Kidney (tissue), 13 donors: ENCODE measurements at regions not wholly inside any gene's neighbourhood (a gene's known extent, or its start where the extent isn't known, plus 50 kb on each side); places are given as distances from the start of the nearest gene placed in this dataset.

Experiments used
- DNase-seq, 5 donors: peaks; one replicate each; pipeline ENCODE4 v3.0.0-alpha.2; 2013 to 2020
- FAIRE-seq: peaks from 2 replicates; lab custom pipeline; 2012; peaks lifted over from hg19 to GRCh38; lab: Jason Lieb, UNC
- H3K27ac ChIP-seq, 2 donors: one replicate each; pipeline ENCODE4 v1.7.0; 2013; ENCODE audit warnings: low read depth in 2 of 2, low read length in 2 of 2, inconsistent platforms in 1 of 2
- H3K27me3 ChIP-seq: one replicate; pipeline ENCODE4 v1.7.1; 2013; ENCODE audit warnings: low read length, inconsistent platforms; ENCODE audit not compliant: control insufficient read depth, insufficient read depth
- H3K36me3 ChIP-seq, 3 donors: one replicate each; pipeline versions ENCODE4 v1.7.0 to v1.7.1; 2013; ENCODE audit warnings: low read length in 3 of 3, control low read depth in 1 of 3, inconsistent platforms in 1 of 3; ENCODE audit not compliant: insufficient read depth in 3 of 3, control insufficient read depth in 2 of 3
- H3K4me1 ChIP-seq, 3 donors: one replicate each; pipeline versions ENCODE4 v1.7.0 to v1.7.1; 2013; ENCODE audit warnings: low read length in 3 of 3, inconsistent platforms in 1 of 3, low read depth in 1 of 3; ENCODE audit not compliant: control insufficient read depth in 2 of 3, insufficient read depth in 2 of 3
- H3K4me3 ChIP-seq, 3 donors: one replicate each; pipeline versions ENCODE4 v1.7.0 to v1.8.1; 2013; ENCODE audit warnings: low read length in 3 of 3, control low read depth in 1 of 3, inconsistent platforms in 1 of 3
- H3K9ac ChIP-seq, 3 donors: one replicate each; pipeline versions ENCODE4 v1.7.0 to v1.7.1; 2013; ENCODE audit warnings: low read length in 3 of 3, control low read depth in 1 of 3, inconsistent platforms in 1 of 3
- H3K9me3 ChIP-seq, 3 donors: one replicate each; pipeline versions ENCODE4 v1.7.0 to v1.7.1; 2013; ENCODE audit warnings: low read length in 3 of 3, control low read depth in 1 of 3, inconsistent platforms in 1 of 3; ENCODE audit not compliant: control insufficient read depth in 2 of 3, insufficient read depth in 1 of 3
- intact Hi-C: fragments of 100-400 bp; cut with DNase I; formaldehyde crosslinking; loops from one replicate; pipeline ENCODE4 v1.11.1; 2022
- TF ChIP-seq, protein P1 (sequence below): IDR thresholded peaks from 3 replicates; pipeline ENCODE4 v1.5.1; 2012; ENCODE audit warnings: mild to moderate bottlenecking, moderate library complexity, borderline replicate concordance; ENCODE audit not compliant: insufficient read depth; ENCODE audit errors: extremely low read depth
- donor health status: control.
- donor health status: control.
- donor health status: control.
- donor health status: control.
- donor health status: control.
- donor health status: DM: yes; HTN: yes; CAD: no.
- donor health status: Normal renal cell carcinoma (clear cell type).

DNA sequence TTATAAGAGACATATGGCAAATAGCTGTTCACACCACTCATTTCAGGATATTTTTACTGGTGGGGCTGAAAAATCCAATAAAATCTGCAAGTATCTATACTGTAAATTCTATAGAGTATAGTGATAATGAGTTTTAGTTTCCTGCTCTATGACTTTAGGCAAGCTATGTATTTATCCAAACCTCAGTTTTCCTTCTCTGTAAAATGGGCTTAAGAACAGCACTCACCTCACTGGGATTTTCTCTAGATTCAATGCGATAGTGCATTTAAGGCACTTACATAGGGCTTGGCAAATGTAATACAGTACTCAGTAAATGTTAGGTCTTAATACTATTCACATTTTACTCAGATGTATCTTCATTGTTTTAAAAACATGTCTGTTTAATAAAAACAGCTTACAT, 168.7 kb downstream of the ATG4C start:
- no peak for DNase-seq
- FAIRE-seq = no peak
- TF ChIP-seq, protein P1, sequence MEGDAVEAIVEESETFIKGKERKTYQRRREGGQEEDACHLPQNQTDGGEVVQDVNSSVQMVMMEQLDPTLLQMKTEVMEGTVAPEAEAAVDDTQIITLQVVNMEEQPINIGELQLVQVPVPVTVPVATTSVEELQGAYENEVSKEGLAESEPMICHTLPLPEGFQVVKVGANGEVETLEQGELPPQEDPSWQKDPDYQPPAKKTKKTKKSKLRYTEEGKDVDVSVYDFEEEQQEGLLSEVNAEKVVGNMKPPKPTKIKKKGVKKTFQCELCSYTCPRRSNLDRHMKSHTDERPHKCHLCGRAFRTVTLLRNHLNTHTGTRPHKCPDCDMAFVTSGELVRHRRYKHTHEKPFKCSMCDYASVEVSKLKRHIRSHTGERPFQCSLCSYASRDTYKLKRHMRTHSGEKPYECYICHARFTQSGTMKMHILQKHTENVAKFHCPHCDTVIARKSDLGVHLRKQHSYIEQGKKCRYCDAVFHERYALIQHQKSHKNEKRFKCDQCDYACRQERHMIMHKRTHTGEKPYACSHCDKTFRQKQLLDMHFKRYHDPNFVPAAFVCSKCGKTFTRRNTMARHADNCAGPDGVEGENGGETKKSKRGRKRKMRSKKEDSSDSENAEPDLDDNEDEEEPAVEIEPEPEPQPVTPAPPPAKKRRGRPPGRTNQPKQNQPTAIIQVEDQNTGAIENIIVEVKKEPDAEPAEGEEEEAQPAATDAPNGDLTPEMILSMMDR = no peak
- no peak overlapping the region for H3K9ac ChIP-seq
- intact Hi-C loops = no loop called here
- no peaks in the 10 kb centered on the region for H3K4me1 ChIP-seq
- no peak overlapping the region for H3K27ac ChIP-seq
- no peaks in the 10 kb centered on the region for H3K36me3 ChIP-seq
- no peaks in the 10 kb centered on the region for H3K9me3 ChIP-seq
- no peak overlapping the region for H3K4me3 ChIP-seq
- no peaks in the 10 kb centered on the region for H3K27me3 ChIP-seq

DNA sequence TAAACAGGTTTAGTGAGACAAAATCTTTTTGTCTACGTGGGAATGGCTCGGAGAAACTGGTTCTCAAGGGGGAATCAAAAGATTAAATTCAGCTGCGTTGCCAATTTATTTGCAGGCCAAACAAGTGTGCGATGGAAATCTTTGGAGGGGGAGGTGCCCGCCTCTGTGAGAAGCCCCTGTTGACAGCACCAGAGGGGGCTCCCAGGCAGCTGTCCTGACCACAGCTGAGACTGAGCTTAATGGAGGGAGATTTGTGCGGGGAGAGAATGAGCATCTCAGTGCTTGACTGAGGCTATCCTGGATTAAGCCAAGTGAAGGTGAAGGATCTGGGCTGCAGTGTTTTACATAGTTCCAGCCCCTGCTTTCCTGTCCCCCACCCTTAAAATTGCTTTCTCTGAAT, 169.7 kb downstream of the ATG4C start:
- TF ChIP-seq, protein P1 = no peak
- FAIRE-seq (no peak), DNase-seq (no peak)
- H3K27me3 ChIP-seq = no peaks in the 10 kb centered on the region
- no peaks in the 10 kb centered on the region for H3K4me1 ChIP-seq
- intact Hi-C loops = no loop called here
- no peak overlapping the region for H3K9ac ChIP-seq
- H3K27ac ChIP-seq = no peak overlapping the region
- H3K4me3 ChIP-seq = no peak overlapping the region
- no peaks in the 10 kb centered on the region for H3K9me3 ChIP-seq
- H3K36me3 ChIP-seq = no peaks in the 10 kb centered on the region

DNA sequence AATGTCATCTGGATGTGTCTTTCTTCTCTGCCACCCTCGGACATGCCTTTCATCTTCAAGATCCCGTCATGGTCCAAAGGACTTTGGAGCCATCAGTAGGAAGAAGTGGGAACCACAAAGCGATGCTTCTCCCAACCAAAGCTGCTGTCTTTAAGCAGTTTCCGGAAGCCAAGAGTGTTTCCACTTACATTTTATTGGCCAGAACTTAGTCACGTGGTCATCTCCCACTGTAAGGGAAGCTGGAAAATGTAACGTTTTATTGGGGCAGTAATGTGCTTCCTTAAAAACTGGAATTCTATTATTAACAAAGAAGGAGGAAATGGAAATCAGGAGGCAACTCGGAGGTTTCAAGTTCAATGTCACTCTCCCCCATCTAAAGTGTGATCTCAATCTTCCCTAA, 170.8 kb downstream of the ATG4C start:
- TF ChIP-seq, protein P1 = no peak
- DNase-seq (no peak), FAIRE-seq (no peak)
- intact Hi-C loops = no loop called here
- H3K27me3 ChIP-seq = no peaks in the 10 kb centered on the region
- H3K9me3 ChIP-seq = no peaks in the 10 kb centered on the region
- H3K4me3 ChIP-seq = no peak overlapping the region
- no peaks in the 10 kb centered on the region for H3K36me3 ChIP-seq
- no peak overlapping the region for H3K27ac ChIP-seq
- H3K4me1 ChIP-seq = no peaks in the 10 kb centered on the region
- no peak overlapping the region for H3K9ac ChIP-seq

DNA sequence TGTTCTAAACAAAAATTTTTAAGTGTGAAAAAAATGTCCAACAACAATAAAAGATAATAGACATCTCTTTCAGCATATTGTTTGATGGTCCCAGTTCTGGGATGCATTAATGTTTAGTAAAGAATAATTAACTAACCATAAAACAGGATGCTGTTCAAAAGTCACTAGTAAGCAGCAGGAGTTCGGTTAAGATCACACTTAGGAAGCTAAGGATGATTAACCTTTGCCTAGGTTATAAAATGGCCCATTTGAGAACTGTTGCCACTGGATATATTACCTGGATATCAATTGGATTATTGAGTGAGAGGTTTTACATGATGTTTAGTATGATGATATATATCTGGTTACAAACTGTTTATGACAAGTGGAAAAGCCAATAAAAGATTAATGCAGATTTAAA, 171.7 kb downstream of the ATG4C start:
- Histone ChIP-seq H3K4me3 (no peak overlapping the region), H3K9me3 (no peaks in the 10 kb centered on the region), H3K4me1 (no peaks in the 10 kb centered on the region), H3K36me3 (no peaks in the 10 kb centered on the region), H3K27ac (no peak overlapping the region), H3K27me3 (no peaks in the 10 kb centered on the region), H3K9ac (no peak overlapping the region)
- DNase-seq = no peak
- TF ChIP-seq, protein P1 = no peak
- intact Hi-C loops = no loop called here
- FAIRE-seq = no peak
